ENCODE measurements at regions not wholly inside any gene's neighbourhood (a gene's known extent, or its start where the extent isn't known, plus 50 kb on each side); places are given as distances from the start of the nearest gene placed in this dataset.

- TF ChIP-seq, protein P1, sequence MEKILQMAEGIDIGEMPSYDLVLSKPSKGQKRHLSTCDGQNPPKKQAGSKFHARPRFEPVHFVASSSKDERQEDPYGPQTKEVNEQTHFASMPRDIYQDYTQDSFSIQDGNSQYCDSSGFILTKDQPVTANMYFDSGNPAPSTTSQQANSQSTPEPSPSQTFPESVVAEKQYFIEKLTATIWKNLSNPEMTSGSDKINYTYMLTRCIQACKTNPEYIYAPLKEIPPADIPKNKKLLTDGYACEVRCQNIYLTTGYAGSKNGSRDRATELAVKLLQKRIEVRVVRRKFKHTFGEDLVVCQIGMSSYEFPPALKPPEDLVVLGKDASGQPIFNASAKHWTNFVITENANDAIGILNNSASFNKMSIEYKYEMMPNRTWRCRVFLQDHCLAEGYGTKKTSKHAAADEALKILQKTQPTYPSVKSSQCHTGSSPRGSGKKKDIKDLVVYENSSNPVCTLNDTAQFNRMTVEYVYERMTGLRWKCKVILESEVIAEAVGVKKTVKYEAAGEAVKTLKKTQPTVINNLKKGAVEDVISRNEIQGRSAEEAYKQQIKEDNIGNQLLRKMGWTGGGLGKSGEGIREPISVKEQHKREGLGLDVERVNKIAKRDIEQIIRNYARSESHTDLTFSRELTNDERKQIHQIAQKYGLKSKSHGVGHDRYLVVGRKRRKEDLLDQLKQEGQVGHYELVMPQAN (IDR thresholded peaks at IDR 0.05; ENCODE audit: borderline replicate concordance), result no peak
- no peak for TF ChIP-seq SAP30 (IDR thresholded peaks at IDR 0.05; ENCODE audit: borderline replicate concordance, insufficient read depth, low read depth, low read length, poor library complexity, severe bottlenecking)
These were observed 168.0 kb downstream of the FOXO1 start (continued) for GRCh38 chr13:40498461-40498860.

GRCh38 chr13:40502236-40502635 is 164.2 kb downstream of the FOXO1 start:
- H3K4me3 ChIP-seq, result no peak overlapping the region

More at GRCh38 chr13:40502236-40502635, 164.2 kb downstream of the FOXO1 start:
- WGBS (ENCODE audit: insufficient coverage, low coverage, missing lambda C conversion rate), result 0% methylated on average over 3 of the region's 3 CpGs
- no TSS peak for BruUV-seq (replicated peaks)
- intact Hi-C loops (cut with micrococcal nuclease), result no loop called here
- no peak for DNase-seq (ENCODE audit: extremely low read depth in 1 of 4, low spot score in 3 of 4)
- H3K27ac ChIP-seq (ENCODE audit: extremely low read depth, low read depth, low read length), result no peak overlapping the region
- H3K27me3 ChIP-seq (ENCODE audit: control insufficient read depth in 2 of 2, insufficient read depth in 2 of 2, low read length in 2 of 2), result no peaks in the 10 kb centered on the region; a peak in 1 of 5 replicates
- H4K20me1 ChIP-seq (replicated peaks; ENCODE audit: control insufficient read depth, insufficient read depth, low read length), result no peaks in the 10 kb centered on the region
- H3K4me1 ChIP-seq (replicated peaks in 1 of 2; ENCODE audit: control insufficient read depth in 2 of 2, insufficient read depth in 2 of 2, low read length in 2 of 2), result no peaks in the 10 kb centered on the region
- no peaks in the 10 kb centered on the region for H3K36me3 ChIP-seq (ENCODE audit: control insufficient read depth, insufficient read depth, low read length)
- no peak overlapping the region for H3K9ac ChIP-seq (ENCODE audit: insufficient read depth in 1 of 2, low read depth in 2 of 2, low read length in 2 of 2)
- H3K79me2 ChIP-seq (ENCODE audit: control insufficient read depth, insufficient read depth, low read length), result no peaks in the 10 kb centered on the region
- no peak overlapping the region for H2AFZ ChIP-seq (ENCODE audit: low read depth, low read length)
- no peaks in the 10 kb centered on the region for H3K9me3 ChIP-seq (replicated peaks; ENCODE audit: control insufficient read depth, insufficient read depth, low read depth, low read length)
- in situ Hi-C loops (cut with MboI), result no loop called here
- CTCF ChIA-PET (ENCODE audit: low intra/inter-chr PET ratio), result no interaction called here
- no peak overlapping the region for H3K4me2 ChIP-seq (ENCODE audit: insufficient read depth, low read length)
- FAIRE-seq, result no peak
- no peak for TF ChIP-seq TAF7 (tag; IDR thresholded peaks at IDR 0.05)
- TF ChIP-seq BRD9 (IDR thresholded peaks at IDR 0.05; ENCODE audit: low read depth, partially characterized antibody), result no peak
- no peak for TF ChIP-seq PKNOX1 (IDR thresholded peaks at IDR 0.05)
- no peak for TF ChIP-seq ESRRB (CRISPR knock-in tag; IDR thresholded peaks at IDR 0.05; ENCODE audit: borderline replicate concordance)
- no peak for TF ChIP-seq ZKSCAN8 (CRISPR knock-in tag; IDR thresholded peaks at IDR 0.05)
- no peak for TF ChIP-seq NR1H2 (CRISPR knock-in tag; IDR thresholded peaks at IDR 0.05)
- TF ChIP-seq NCOA4 (IDR thresholded peaks at IDR 0.05; ENCODE audit: partially characterized antibody), result no peak
- no peak for ATAC-seq
- no peaks in the 10 kb centered on the region for H3K9me1 ChIP-seq (ENCODE audit: control insufficient read depth, insufficient read depth, low read length)
- POLR2A ChIA-PET, result no interaction called here
